GM19467 (cell line): ENCODE measurements at regions not wholly inside any gene's neighbourhood (a gene's known extent, or its start where the extent isn't known, plus 50 kb on each side); places are given as distances from the start of the nearest gene placed in this dataset.

ENCODE experiments used
- ATAC-seq: cut with Tn5 transposase; IDR thresholded peaks from one replicate; pipeline ENCODE4 v1.9.1; 2021; ENCODE audit warnings: mild to moderate bottlenecking, moderate library complexity; ENCODE audit not compliant: unreplicated experiment

GRCh38 chr10:44201011-44201410 lies 183.9 kb downstream of the CXCL12 start:
- no peak for ATAC-seq

GRCh38 chr10:44199991-44200655 lies 184.8 kb downstream of the CXCL12 start:
- ATAC-seq: no peak

GRCh38 chr10:44199267-44199666 lies 185.6 kb downstream of the CXCL12 start:
- no peak for ATAC-seq

GRCh38 chr10:44198780-44199097 lies 186.2 kb downstream of the CXCL12 start:
- ATAC-seq: no peak

- no peak for ATAC-seq
These were observed 186.7 kb downstream of the CXCL12 start for GRCh38 chr10:44198096-44198779.

- ATAC-seq: no peak
These were observed 187.3 kb downstream of the CXCL12 start for GRCh38 chr10:44197646-44198045.

- no peak for ATAC-seq
These were observed 188.6 kb downstream of the CXCL12 start for GRCh38 chr10:44196336-44196735.

GRCh38 chr10:44196008-44196320 lies 188.9 kb downstream of the CXCL12 start:
- ATAC-seq: no peak

GRCh38 chr10:44195112-44196007 lies 189.5 kb downstream of the CXCL12 start:
- ATAC-seq: no peak

GRCh38 chr10:44194435-44194834 lies 190.5 kb downstream of the CXCL12 start:
- no peak for ATAC-seq

- ATAC-seq: no peak
These were observed 191.2 kb downstream of the CXCL12 start for GRCh38 chr10:44193567-44194220.

- ATAC-seq: no peak
These were observed 191.7 kb downstream of the CXCL12 start for GRCh38 chr10:44193166-44193565.

- ATAC-seq: no peak
These were observed 192.5 kb downstream of the CXCL12 start for GRCh38 chr10:44192435-44192834.

GRCh38 chr10:44190541-44190940 lies 194.4 kb downstream of the CXCL12 start:
- ATAC-seq: no peak

GRCh38 chr10:44186821-44187220 lies 198.1 kb downstream of the CXCL12 start:
- ATAC-seq: no peak

GRCh38 chr10:44186150-44186549 lies 198.7 kb downstream of the CXCL12 start:
- ATAC-seq: no peak

GRCh38 chr10:44185315-44185666 lies 199.6 kb downstream of the CXCL12 start:
- ATAC-seq: no peak

- ATAC-seq: no peak
These were observed 200.1 kb downstream of the CXCL12 start for GRCh38 chr10:44184633-44185314.

- no peak for ATAC-seq
These were observed 200.9 kb downstream of the CXCL12 start for GRCh38 chr10:44183667-44184632.

- ATAC-seq: no peak
These were observed 202.0 kb downstream of the CXCL12 start for GRCh38 chr10:44182909-44183308.
